K562 (cell line): ENCODE measurements at regions not wholly inside any gene's neighbourhood (a gene's known extent, or its start where the extent isn't known, plus 50 kb on each side); places are given as distances from the start of the nearest gene placed in this dataset.

Source experiments
- ATAC-seq: fragments of 200-7000 bp; cut with Tn5 transposase; 3 replicates; pipeline ENCODE4 v1.9.1; 2020; ENCODE audit warnings: moderate library complexity
- BruUV-seq: library from RNA; stranded (reverse); fragments of 400-500 nt; replicated peaks from 2 replicates; lab custom pipeline; 2021; lab: Mats Ljungman, UMichigan
- CTCF ChIA-PET: fragments of 300-600 bp; formaldehyde crosslinking; extraction: SDS; loops from one replicate; lab custom pipeline; 2021; ENCODE audit warnings: low intra/inter-chr PET ratio; lab: Yijun Ruan, JAX
- POLR2A ChIA-PET: fragments of 300-600, 350-650 bp; sonication (Branson Sonifier 250); formaldehyde crosslinking; extraction: SDS; loops from one replicate; lab custom pipeline; 2021; ENCODE audit warnings: antibody characterized with exemption, inconsistent platforms; lab: Yijun Ruan, JAX
- DNase-seq, 4 experiments: peaks; one replicate each; pipeline versions ENCODE4 v3.0.0 to v3.0.0-alpha.2; 2011 to 2018; ENCODE audit warnings: low spot score in 3 of 4, mixed read lengths in 3 of 4; ENCODE audit errors: extremely low read depth in 1 of 4
- FAIRE-seq: peaks from 2 replicates; lab custom pipeline; 2011; peaks lifted over from hg19 to GRCh38; lab: Jason Lieb, UNC
- H2AFZ ChIP-seq: 2 replicates; pipeline ENCODE4 v1.6.0; 2011; ENCODE audit warnings: low read depth, low read length, control low read depth, inconsistent platforms
- H3K27ac ChIP-seq: fragments of 200-600 bp; 3 replicates; pipeline ENCODE4 v1.8.0; 2011; ENCODE audit warnings: low read depth, mild to moderate bottlenecking, control low read depth, inconsistent platforms, low read length, moderate library complexity, mixed read lengths; ENCODE audit errors: extremely low read depth
- H3K27me3 ChIP-seq, 2 experiments: fragments of 300-600 bp in 1 of 2; 2 replicates in 1 of 2; 3 replicates in 1 of 2; pipeline versions ENCODE4 v1.6.0 to v1.8.0; 2011; ENCODE audit warnings: inconsistent platforms in 2 of 2, low read length in 2 of 2, mild to moderate bottlenecking in 1 of 2, mixed read lengths in 1 of 2, moderate library complexity in 1 of 2; ENCODE audit not compliant: control insufficient read depth in 2 of 2, insufficient read depth in 2 of 2
- H3K36me3 ChIP-seq: fragments of 300-600 bp; 3 replicates; pipeline ENCODE4 v1.8.0; 2011; ENCODE audit warnings: mild to moderate bottlenecking, low read length, inconsistent platforms; ENCODE audit not compliant: control insufficient read depth, insufficient read depth
- H3K4me1 ChIP-seq, 2 experiments: fragments of 200-600 bp in 1 of 2; replicated peaks in 1 of 2; 2 replicates in 1 of 2; 3 replicates in 1 of 2; pipeline versions ENCODE4 v1.5.1 to v1.8.0; 2011; ENCODE audit warnings: inconsistent platforms in 2 of 2, low read length in 2 of 2, mild to moderate bottlenecking in 1 of 2, mixed read lengths in 1 of 2, moderate library complexity in 1 of 2; ENCODE audit not compliant: control insufficient read depth in 2 of 2, insufficient read depth in 2 of 2
- H3K4me2 ChIP-seq: 2 replicates; pipeline ENCODE4 v1.6.1; 2011; ENCODE audit warnings: low read length, control low read depth, inconsistent platforms, mixed read lengths; ENCODE audit not compliant: insufficient read depth
- H3K4me3 ChIP-seq: fragments of 200-600 bp; sonication (generic), shearing (Covaris generic); 2 replicates; pipeline ENCODE4 v1.5.1; 2016; ENCODE audit warnings: control low read depth, inconsistent platforms
- H3K79me2 ChIP-seq: fragments of 200-600 bp; 3 replicates; pipeline ENCODE4 v1.8.0; 2011; ENCODE audit warnings: low read length, inconsistent platforms; ENCODE audit not compliant: control insufficient read depth, insufficient read depth
- H3K9ac ChIP-seq, 2 experiments: 2 replicates each; pipeline versions ENCODE4 v1.6.0 to v1.6.1; 2011; ENCODE audit warnings: low read depth in 2 of 2, low read length in 2 of 2, control low read depth in 1 of 2, inconsistent platforms in 1 of 2, mild to moderate bottlenecking in 1 of 2, mixed read lengths in 1 of 2; ENCODE audit not compliant: insufficient read depth in 1 of 2
- H3K9me1 ChIP-seq: one replicate; pipeline ENCODE4 v1.6.0; 2011; ENCODE audit warnings: inconsistent platforms, mild to moderate bottlenecking, low read length, moderate library complexity; ENCODE audit not compliant: control insufficient read depth, insufficient read depth
- H3K9me3 ChIP-seq: replicated peaks from 2 replicates; pipeline ENCODE4 v1.5.1; 2011; ENCODE audit warnings: low read depth, low read length, inconsistent platforms; ENCODE audit not compliant: control insufficient read depth, insufficient read depth
- H4K20me1 ChIP-seq: replicated peaks from 2 replicates; pipeline ENCODE4 v1.6.1; 2011; ENCODE audit warnings: low read length, inconsistent platforms, mixed read lengths; ENCODE audit not compliant: control insufficient read depth, insufficient read depth
- ATF7 ChIP-seq: fragments of 450-650 bp; IDR thresholded peaks from 2 replicates; pipeline ENCODE4 v1.7.1; 2014; ENCODE audit warnings: mild to moderate bottlenecking, moderate library complexity
- CCAR2 ChIP-seq: fragments of 200-400 bp; formaldehyde crosslinking; IDR thresholded peaks from 2 replicates; pipeline ENCODE4 v1.6.1; 2017; ENCODE audit warnings: mild to moderate bottlenecking, low read depth, low read length
- EZH2 ChIP-seq: IDR thresholded peaks from 2 replicates; pipeline ENCODE4 v1.6.1; 2012; ENCODE audit warnings: low read depth, mild to moderate bottlenecking, inconsistent platforms, low read length, borderline replicate concordance
- FOXJ2 ChIP-seq: fragments of 200-800 bp; sonication (Bioruptor generic); IDR thresholded peaks from 2 replicates; pipeline ENCODE4 v1.6.1; 2016; ENCODE audit warnings: missing genetic modification characterization, missing compliant biosample characterization
- GATA2 ChIP-seq: sonication (generic); formaldehyde crosslinking; IDR thresholded peaks from 2 replicates; pipeline ENCODE4 v1.4.0; 2020; ENCODE audit warnings: mild to moderate bottlenecking, missing genetic modification reagents
- MAZ ChIP-seq, 2 experiments: fragments of 450-650 bp in 1 of 2; sonication (generic) in 1 of 2; formaldehyde crosslinking; IDR thresholded peaks in 1 of 2; conservative IDR thresholded peaks in 1 of 2; 2 replicates each; pipeline versions ENCODE4 v1.4.0 to v1.5.0; 2020; ENCODE audit warnings: mild to moderate bottlenecking in 1 of 2, missing genetic modification reagents in 1 of 2
- NCOR1 ChIP-seq: fragments of 450-650 bp; IDR thresholded peaks from 2 replicates; pipeline ENCODE4 v1.6.1; 2016; ENCODE audit warnings: mild to moderate bottlenecking, moderate library complexity
- PHF8 ChIP-seq: fragments of 200-600 bp; sonication (generic); IDR thresholded peaks from 2 replicates; pipeline ENCODE4 v1.6.1; 2012; ENCODE audit warnings: mixed run types, mild to moderate bottlenecking, inconsistent platforms, low read length, moderate library complexity, borderline replicate concordance
- SMAD1 ChIP-seq: fragments of 150-350 bp; IDR thresholded peaks from 2 replicates; pipeline ENCODE4 v1.6.1; 2014; ENCODE audit warnings: low read length, low read depth; ENCODE audit not compliant: partially characterized antibody
- STAG1 ChIP-seq: sonication (generic); formaldehyde crosslinking; IDR thresholded peaks from 2 replicates; pipeline ENCODE4 v1.5.0; 2020; ENCODE audit warnings: missing genetic modification reagents, borderline replicate concordance
- TAF15 ChIP-seq: fragments of 200-400 bp; formaldehyde crosslinking; IDR thresholded peaks from 2 replicates; pipeline ENCODE4 v1.6.1; 2017; ENCODE audit warnings: mild to moderate bottlenecking, low read depth, low read length, moderate library complexity
- TAF7 ChIP-seq: fragments of 450-650 bp; IDR thresholded peaks from 2 replicates; pipeline ENCODE4 v1.6.1; 2016; ENCODE audit warnings: missing genetic modification characterization, missing compliant biosample characterization
- THRAP3 ChIP-seq: fragments of 450-650 bp; IDR thresholded peaks from 2 replicates; pipeline ENCODE4 v1.6.1; 2016; ENCODE audit warnings: mild to moderate bottlenecking, inconsistent platforms, borderline replicate concordance
- ZNF347 ChIP-seq: fragments of 450-650 bp; formaldehyde crosslinking; IDR thresholded peaks from 2 replicates; pipeline ENCODE4 v1.4.0; 2020; ENCODE audit warnings: low read depth, mild to moderate bottlenecking, moderate library complexity
- ZNF57 ChIP-seq: fragments of 450-650 bp; formaldehyde crosslinking; IDR thresholded peaks from 2 replicates; pipeline ENCODE4 v1.4.0; 2020; ENCODE audit warnings: mild to moderate bottlenecking, moderate library complexity
- WGBS: fragments of 100-300 bp; shearing (Covaris generic); methylation state at CpG from one replicate; pipeline ENCODE4 v1.1.6; 2016; ENCODE audit warnings: low coverage, mixed read lengths; ENCODE audit not compliant: insufficient coverage; ENCODE audit errors: missing lambda C conversion rate; 5-methylcytosine and 5-hydroxymethylcytosine counted together
- in situ Hi-C: fragments of 300-500 bp; cut with MboI; formaldehyde crosslinking; loops from 4 replicates; pipeline ENCODE4 v1.15.0; 2018; ENCODE audit warnings: inconsistent platforms, mixed read lengths
- intact Hi-C: fragments of 100-400 bp; cut with micrococcal nuclease; formaldehyde crosslinking; loops from 2 replicates; pipeline ENCODE4 v1.14.2; 2022
- TF ChIP-seq, protein P1 (sequence below): fragments of 250-450 bp; sonication (Bioruptor Pico); IDR thresholded peaks from 2 replicates; pipeline ENCODE4 v1.8.0; 2021; ENCODE audit warnings: mild to moderate bottlenecking, moderate library complexity
- TF ChIP-seq, protein P2 (sequence below): fragments of 250-450 bp; sonication (Bioruptor Pico); IDR thresholded peaks from 2 replicates; pipeline ENCODE4 v1.8.0; 2022; ENCODE audit warnings: inconsistent platforms, mild to moderate bottlenecking, moderate library complexity, borderline replicate concordance

DNA sequence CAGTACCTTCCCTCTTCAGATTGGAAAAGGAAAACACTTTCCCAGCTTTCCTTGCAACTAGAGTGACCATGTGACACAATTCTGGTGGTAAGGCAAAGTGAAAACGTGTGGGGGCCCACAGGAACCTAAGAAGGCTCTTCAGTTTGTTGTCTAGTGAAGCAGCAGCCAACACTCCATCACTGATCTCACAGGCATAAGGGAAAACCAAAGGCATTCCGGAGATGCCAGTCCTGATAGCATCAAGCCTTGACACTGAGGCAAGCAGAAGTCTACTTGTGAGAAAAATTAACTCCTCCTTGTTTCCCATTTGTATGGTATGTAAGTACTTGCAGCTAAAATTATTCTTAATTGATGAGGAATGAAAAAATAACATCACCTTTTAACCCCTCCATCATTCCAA, 88.3 kb downstream of the ETAA1 start (continued):
- TF ChIP-seq TAF7 (tag) = no peak
- TF ChIP-seq FOXJ2 (tag) = no peak
- no peak for TF ChIP-seq ZNF57 (CRISPR knock-in tag)

DNA sequence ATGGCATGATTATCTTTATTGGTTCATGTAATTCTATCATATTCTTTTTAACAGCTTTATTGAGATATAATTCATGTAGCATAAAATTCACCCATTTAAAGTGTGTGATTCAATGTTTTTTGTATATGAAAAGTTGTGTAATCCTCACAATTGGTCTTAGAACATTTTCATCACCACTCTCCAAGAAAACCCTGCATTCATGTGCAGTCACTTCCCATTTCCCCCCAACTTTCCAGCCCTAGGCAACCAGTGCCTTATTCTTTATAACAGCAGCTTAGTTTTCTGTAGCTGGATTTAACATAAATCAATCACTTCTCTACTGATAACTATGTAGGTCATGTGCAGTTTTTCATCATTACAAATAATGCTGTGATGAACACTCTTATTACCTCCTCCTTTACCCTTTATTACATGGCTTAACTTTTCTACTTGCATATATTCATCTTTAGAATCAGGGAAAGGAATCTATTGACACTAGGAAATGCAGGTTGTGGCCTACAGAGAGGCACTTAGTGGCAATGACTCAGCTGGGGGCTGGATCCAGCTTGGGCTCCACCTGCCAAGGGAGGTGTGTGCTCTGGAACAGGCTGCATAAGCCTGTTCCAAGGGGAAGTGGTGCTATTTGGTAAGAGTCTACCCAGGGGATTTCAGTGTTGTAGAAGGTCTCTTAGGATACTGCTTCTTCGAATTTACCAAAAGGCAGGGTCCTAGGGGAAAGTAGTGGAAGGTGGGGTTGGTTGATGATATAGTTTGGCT, 89.1 kb downstream of the ETAA1 start:
- H4K20me1 ChIP-seq = no peaks in the 10 kb centered on the region
- H3K79me2 ChIP-seq = no peaks in the 10 kb centered on the region
- no peaks in the 10 kb centered on the region for H3K9me3 ChIP-seq
- H3K4me3 ChIP-seq = no peak overlapping the region
- H3K9me1 ChIP-seq = no peaks in the 10 kb centered on the region
- H3K4me2 ChIP-seq = no peak overlapping the region
- H3K9ac ChIP-seq = no peak overlapping the region
- CTCF ChIA-PET = no interaction called here
- H2AFZ ChIP-seq = no peak overlapping the region
- no peak overlapping the region for H3K27ac ChIP-seq
- no peak for TF ChIP-seq EZH2
- TF ChIP-seq STAG1 (CRISPR knock-in tag) = no peak
- TF ChIP-seq, protein P1, sequence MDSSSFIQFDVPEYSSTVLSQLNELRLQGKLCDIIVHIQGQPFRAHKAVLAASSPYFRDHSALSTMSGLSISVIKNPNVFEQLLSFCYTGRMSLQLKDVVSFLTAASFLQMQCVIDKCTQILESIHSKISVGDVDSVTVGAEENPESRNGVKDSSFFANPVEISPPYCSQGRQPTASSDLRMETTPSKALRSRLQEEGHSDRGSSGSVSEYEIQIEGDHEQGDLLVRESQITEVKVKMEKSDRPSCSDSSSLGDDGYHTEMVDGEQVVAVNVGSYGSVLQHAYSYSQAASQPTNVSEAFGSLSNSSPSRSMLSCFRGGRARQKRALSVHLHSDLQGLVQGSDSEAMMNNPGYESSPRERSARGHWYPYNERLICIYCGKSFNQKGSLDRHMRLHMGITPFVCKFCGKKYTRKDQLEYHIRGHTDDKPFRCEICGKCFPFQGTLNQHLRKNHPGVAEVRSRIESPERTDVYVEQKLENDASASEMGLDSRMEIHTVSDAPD = no peak
- TF ChIP-seq GATA2 (CRISPR knock-in tag) = no peak
- TF ChIP-seq ATF7 = no peak
- TF ChIP-seq THRAP3 = no peak
- no peak for TF ChIP-seq CCAR2
- TF ChIP-seq TAF15 = no peak
- TF ChIP-seq, protein P2, sequence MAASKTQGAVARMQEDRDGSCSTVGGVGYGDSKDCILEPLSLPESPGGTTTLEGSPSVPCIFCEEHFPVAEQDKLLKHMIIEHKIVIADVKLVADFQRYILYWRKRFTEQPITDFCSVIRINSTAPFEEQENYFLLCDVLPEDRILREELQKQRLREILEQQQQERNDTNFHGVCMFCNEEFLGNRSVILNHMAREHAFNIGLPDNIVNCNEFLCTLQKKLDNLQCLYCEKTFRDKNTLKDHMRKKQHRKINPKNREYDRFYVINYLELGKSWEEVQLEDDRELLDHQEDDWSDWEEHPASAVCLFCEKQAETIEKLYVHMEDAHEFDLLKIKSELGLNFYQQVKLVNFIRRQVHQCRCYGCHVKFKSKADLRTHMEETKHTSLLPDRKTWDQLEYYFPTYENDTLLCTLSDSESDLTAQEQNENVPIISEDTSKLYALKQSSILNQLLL = no peak
- no peak for TF ChIP-seq SMAD1
- TF ChIP-seq ZNF347 (CRISPR knock-in tag) = no peak
- TF ChIP-seq PHF8 = no peak
- no peak for TF ChIP-seq MAZ (CRISPR knock-in tag; conservative IDR thresholded peaks at IDR 0.05 in 1 of 2, IDR thresholded peaks at IDR 0.05 in 1 of 2)
- TF ChIP-seq NCOR1 = no peak
- TF ChIP-seq, all 486 proteins: peak for 0
- no peak for FAIRE-seq
- H3K27me3 ChIP-seq = no peaks in the 10 kb centered on the region
- DNase-seq = no peak
- in situ Hi-C loops (no loop called here), intact Hi-C loops (no loop called here)
- ATAC-seq = no peak
- POLR2A ChIA-PET = no interaction called here
- 0% methylated on average over 1 of the region's 1 CpG for WGBS
- H3K36me3 ChIP-seq = no peaks in the 10 kb centered on the region
- no TSS peak for BruUV-seq
- no peaks in the 10 kb centered on the region for H3K4me1 ChIP-seq
